ENCODE measurements at regions not wholly inside any gene's neighbourhood (a gene's known extent, or its start where the extent isn't known, plus 50 kb on each side); places are given as distances from the start of the nearest gene placed in this dataset.
A peak's percentile ranks its signal among the peaks of the same experiment; 100 is the strongest.

DNA sequence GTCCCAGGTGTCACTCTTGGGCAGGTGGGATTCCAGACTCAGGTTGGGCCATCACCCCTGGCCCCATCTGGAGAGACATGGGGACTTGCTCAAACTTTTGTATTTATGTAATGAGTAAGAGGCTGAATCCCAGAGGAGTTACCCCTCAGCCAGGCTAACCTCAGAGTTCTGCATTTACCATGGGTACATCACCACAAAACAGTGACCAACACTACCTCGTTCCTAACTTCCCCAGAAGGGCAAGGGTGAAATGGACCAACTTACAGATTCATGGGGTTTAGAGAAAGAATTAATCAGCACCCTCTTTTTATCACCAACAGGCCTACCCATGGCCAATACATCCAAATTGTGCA lies 259.9 kb upstream of the MARCKS start:
- Histone ChIP-seq H3K79me2 (no peaks in the 10 kb centered on the region), H3K9me3 (ENCODE audit: control insufficient read depth, low read length) (no peaks in the 10 kb centered on the region), H3K4me3 (ENCODE audit: low read depth, low read length) (no peak overlapping the region), H3K36me3 (ENCODE audit: control insufficient read depth, insufficient read depth, low read length) (no peaks in the 10 kb centered on the region), H3K27me3 (ENCODE audit: control insufficient read depth, insufficient read depth, low read length) (no peaks in the 10 kb centered on the region), H2AFZ (peak overlapping the region; percentile 57), H3K4me2 (ENCODE audit: low read length) (no peak overlapping the region), H3K27ac (peak overlapping the region; percentile 20), H3K4me1 (peaks cover 10% of the 10 kb centered on the region), H3K9ac (no peak overlapping the region)
- TF ChIP-seq, protein P1, sequence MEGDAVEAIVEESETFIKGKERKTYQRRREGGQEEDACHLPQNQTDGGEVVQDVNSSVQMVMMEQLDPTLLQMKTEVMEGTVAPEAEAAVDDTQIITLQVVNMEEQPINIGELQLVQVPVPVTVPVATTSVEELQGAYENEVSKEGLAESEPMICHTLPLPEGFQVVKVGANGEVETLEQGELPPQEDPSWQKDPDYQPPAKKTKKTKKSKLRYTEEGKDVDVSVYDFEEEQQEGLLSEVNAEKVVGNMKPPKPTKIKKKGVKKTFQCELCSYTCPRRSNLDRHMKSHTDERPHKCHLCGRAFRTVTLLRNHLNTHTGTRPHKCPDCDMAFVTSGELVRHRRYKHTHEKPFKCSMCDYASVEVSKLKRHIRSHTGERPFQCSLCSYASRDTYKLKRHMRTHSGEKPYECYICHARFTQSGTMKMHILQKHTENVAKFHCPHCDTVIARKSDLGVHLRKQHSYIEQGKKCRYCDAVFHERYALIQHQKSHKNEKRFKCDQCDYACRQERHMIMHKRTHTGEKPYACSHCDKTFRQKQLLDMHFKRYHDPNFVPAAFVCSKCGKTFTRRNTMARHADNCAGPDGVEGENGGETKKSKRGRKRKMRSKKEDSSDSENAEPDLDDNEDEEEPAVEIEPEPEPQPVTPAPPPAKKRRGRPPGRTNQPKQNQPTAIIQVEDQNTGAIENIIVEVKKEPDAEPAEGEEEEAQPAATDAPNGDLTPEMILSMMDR (IDR thresholded peaks at IDR 0.05): no peak

DNA sequence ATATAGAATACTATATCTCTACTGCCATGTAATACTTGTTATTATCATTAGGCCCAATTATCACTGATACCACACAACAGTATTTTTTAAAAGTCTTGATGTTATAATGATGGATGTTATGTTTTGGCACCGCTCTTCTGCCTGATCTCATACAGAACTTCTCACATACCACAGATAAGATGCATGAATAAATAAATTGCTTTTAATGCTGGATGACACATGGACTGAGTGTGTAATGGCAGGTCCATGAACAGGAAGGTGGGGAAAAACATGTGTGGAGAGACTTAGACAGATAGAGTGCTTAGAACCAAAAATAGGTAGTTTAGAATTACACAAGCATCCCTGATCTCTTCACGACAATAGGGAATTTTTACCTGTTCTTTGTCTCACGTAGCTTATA lies 258.4 kb upstream of the MARCKS start:
- Histone ChIP-seq H3K4me3 (ENCODE audit: low read depth, low read length) (no peak overlapping the region), H3K36me3 (ENCODE audit: control insufficient read depth, insufficient read depth, low read length) (no peaks in the 10 kb centered on the region), H2AFZ (no peak overlapping the region), H3K27me3 (ENCODE audit: control insufficient read depth, insufficient read depth, low read length) (no peaks in the 10 kb centered on the region), H3K27ac (no peak overlapping the region), H3K4me2 (ENCODE audit: low read length) (no peak overlapping the region), H3K4me1 (peaks cover 10% of the 10 kb centered on the region), H3K79me2 (no peaks in the 10 kb centered on the region), H3K9ac (no peak overlapping the region), H3K9me3 (ENCODE audit: control insufficient read depth, low read length) (no peaks in the 10 kb centered on the region)
- TF ChIP-seq, protein P1 (IDR thresholded peaks at IDR 0.05): no peak

DNA sequence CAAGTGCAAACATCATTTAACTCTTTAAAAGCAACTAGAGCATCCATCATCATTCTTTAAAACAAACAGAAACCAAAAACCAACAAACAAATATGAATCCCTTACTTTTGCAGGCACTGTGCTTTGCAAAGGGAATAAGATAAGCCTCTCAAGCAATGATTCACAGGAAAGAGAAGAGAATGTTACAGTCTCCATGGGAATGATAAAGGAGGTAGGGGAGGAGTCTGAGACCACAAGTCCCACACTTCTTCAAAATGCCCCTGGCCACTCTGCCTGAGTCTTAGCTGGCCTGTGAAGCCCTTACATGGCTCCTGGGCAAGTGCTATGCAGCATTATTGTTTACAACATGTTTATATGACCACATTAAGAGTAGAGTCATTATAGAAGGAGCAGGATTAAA lies 257.7 kb upstream of the MARCKS start:
- Histone ChIP-seq H3K4me2 (ENCODE audit: low read length) (no peak overlapping the region), H2AFZ (peak overlapping the region; percentile 21), H3K36me3 (ENCODE audit: control insufficient read depth, insufficient read depth, low read length) (no peaks in the 10 kb centered on the region), H3K4me3 (ENCODE audit: low read depth, low read length) (no peak overlapping the region), H3K9me3 (ENCODE audit: control insufficient read depth, low read length) (no peaks in the 10 kb centered on the region), H3K27ac (no peak overlapping the region), H3K4me1 (peaks cover 10% of the 10 kb centered on the region), H3K9ac (no peak overlapping the region), H3K79me2 (no peaks in the 10 kb centered on the region), H3K27me3 (ENCODE audit: control insufficient read depth, insufficient read depth, low read length) (no peaks in the 10 kb centered on the region)
- TF ChIP-seq, protein P1 (IDR thresholded peaks at IDR 0.05): no peak

DNA sequence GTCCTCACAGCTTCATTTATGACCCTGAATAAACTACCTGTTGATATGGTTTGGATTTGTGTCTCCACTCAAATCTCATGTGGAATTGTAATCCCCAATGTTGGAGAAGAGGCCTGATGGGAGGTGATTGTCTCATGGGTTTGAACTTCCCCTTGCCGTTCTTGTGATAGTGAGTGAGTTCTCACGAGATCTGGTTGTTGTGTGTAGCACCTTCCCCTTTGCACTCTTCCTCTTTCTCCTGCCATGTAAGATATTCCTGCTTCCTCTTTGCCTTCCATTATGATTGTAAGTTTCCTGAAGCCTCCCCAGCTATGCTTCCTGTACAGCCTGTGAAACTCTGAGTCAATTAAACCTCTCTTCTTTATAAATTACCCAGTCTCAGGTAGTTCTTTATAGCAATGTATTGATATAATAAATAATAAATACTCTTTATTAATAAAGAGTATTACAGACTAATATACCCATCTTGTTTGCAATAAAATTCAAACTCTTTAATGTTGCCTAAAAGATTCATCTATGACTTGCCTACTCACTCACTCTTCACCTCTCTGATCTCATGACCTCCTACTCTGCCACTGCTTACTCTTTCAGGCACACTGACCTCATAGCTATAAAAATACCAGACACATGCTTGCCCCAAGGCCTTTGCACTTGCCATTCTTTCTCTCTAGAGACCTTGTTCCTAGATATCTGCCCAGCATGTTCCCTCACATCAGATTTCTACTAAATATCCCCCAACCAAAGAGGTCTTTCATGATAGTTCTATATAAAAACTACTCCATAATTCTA lies 256.4 kb upstream of the MARCKS start:
- Histone ChIP-seq H3K36me3 (ENCODE audit: control insufficient read depth, insufficient read depth, low read length) (no peaks in the 10 kb centered on the region), H3K9me3 (ENCODE audit: control insufficient read depth, low read length) (no peaks in the 10 kb centered on the region), H3K27ac (no peak overlapping the region), H3K79me2 (no peaks in the 10 kb centered on the region), H3K4me1 (peaks cover 10% of the 10 kb centered on the region), H3K27me3 (ENCODE audit: control insufficient read depth, insufficient read depth, low read length) (no peaks in the 10 kb centered on the region), H3K9ac (no peak overlapping the region), H2AFZ (no peak overlapping the region), H3K4me3 (ENCODE audit: low read depth, low read length) (no peak overlapping the region), H3K4me2 (ENCODE audit: low read length) (no peak overlapping the region)
- TF ChIP-seq, protein P1 (IDR thresholded peaks at IDR 0.05): no peak
